Natural killer cell (primary cell): ENCODE measurements at regions not wholly inside any gene's neighbourhood (a gene's known extent, or its start where the extent isn't known, plus 50 kb on each side); places are given as distances from the start of the nearest gene placed in this dataset.

Experiments used
- ATAC-seq, 3 donors: fragments of 150-1000 bp in 2 of 3; fragments of 200-7000 bp in 1 of 3; cut with Tn5 transposase; 1 replicate in 1 of 3; 2 replicates in 2 of 3; pipeline ENCODE4 v1.10.0; 2021; ENCODE audit warnings: mild to moderate bottlenecking in 2 of 3, moderate library complexity in 2 of 3
- DNase-seq, 2 donors: peaks; one replicate each; pipeline versions ENCODE4 v3.0.0 to v3.0.0-alpha.2; 2013 to 2021; ENCODE audit warnings: mixed read lengths in 1 of 2
- H3K27ac ChIP-seq: one replicate; pipeline ENCODE4 v1.5.1; 2013; ENCODE audit warnings: mild to moderate bottlenecking, low read length
- H3K27me3 ChIP-seq: one replicate; pipeline ENCODE4 v1.6.1; 2013; ENCODE audit warnings: low read length; ENCODE audit not compliant: control insufficient read depth, insufficient read depth
- H3K36me3 ChIP-seq: one replicate; pipeline ENCODE4 v1.6.1; 2013; ENCODE audit warnings: low read length; ENCODE audit not compliant: control insufficient read depth, insufficient read depth
- H3K4me1 ChIP-seq: one replicate; pipeline ENCODE4 v1.6.1; 2013; ENCODE audit warnings: low read length; ENCODE audit not compliant: control insufficient read depth, insufficient read depth
- H3K4me3 ChIP-seq: one replicate; pipeline ENCODE4 v1.5.1; 2013; ENCODE audit warnings: low read length
- H3K9me3 ChIP-seq: one replicate; pipeline ENCODE4 v1.6.1; 2013; ENCODE audit warnings: low read length; ENCODE audit not compliant: control insufficient read depth, insufficient read depth
- H3K27ac Mint-ChIP-seq, 2 donors: one replicate each; pipeline ENCODE4 v1.8.0; 2022; ENCODE audit warnings: mild to moderate bottlenecking in 2 of 2, mixed read lengths in 2 of 2, moderate library complexity in 1 of 2
- H3K27me3 Mint-ChIP-seq, 2 donors: one replicate each; pipeline ENCODE4 v1.8.0; 2022; ENCODE audit warnings: low read depth in 2 of 2, mixed read lengths in 2 of 2
- H3K36me3 Mint-ChIP-seq: one replicate; pipeline ENCODE4 v1.8.0; 2022; ENCODE audit warnings: mixed read lengths
- H3K4me1 Mint-ChIP-seq, 2 donors: one replicate each; pipeline ENCODE4 v1.8.0; 2022; ENCODE audit warnings: mixed read lengths in 2 of 2
- H3K4me3 Mint-ChIP-seq: one replicate; pipeline ENCODE4 v1.8.0; 2022; ENCODE audit warnings: mild to moderate bottlenecking, moderate library complexity, mixed read lengths
- H3K9me3 Mint-ChIP-seq, 2 donors: one replicate each; pipeline ENCODE4 v1.8.0; 2022; ENCODE audit warnings: mixed read lengths in 2 of 2
- WGBS: methylation state at CpG from one replicate; pipeline ENCODE4 v1.1.7; 2013; ENCODE audit warnings: missing lambda C conversion rate; ENCODE audit not compliant: insufficient coverage; 5-methylcytosine and 5-hydroxymethylcytosine counted together
- intact Hi-C: fragments of 100-400 bp; cut with micrococcal nuclease; formaldehyde crosslinking; loops from one replicate; pipeline ENCODE4 v1.14.2; 2022
- TF ChIP-seq, protein P1 (sequence below): fragments of 200-600 bp; IDR thresholded peaks from one replicate; pipeline ENCODE4 v1.8.0; 2022; ENCODE audit warnings: antibody characterized with exemption

- Mint-ChIP-seq H3K36me3 (no peaks in the 10 kb centered on the region), H3K4me3 (no peak overlapping the region), H3K4me1 (no peaks in the 10 kb centered on the region), H3K27me3 (peaks cover 10 to 13% of the 10 kb centered on the region in 2 donors), H3K27ac (no peak overlapping the region), H3K9me3 (no peaks in the 10 kb centered on the region)
- H3K27me3 ChIP-seq = no peaks in the 10 kb centered on the region
- H3K4me3 ChIP-seq = no peak overlapping the region
- DNase-seq = no peak
- H3K4me1 ChIP-seq = no peaks in the 10 kb centered on the region
- ATAC-seq = no peak
- 93% methylated on average over 15 of the region's 15 CpGs for WGBS
- no peaks in the 10 kb centered on the region for H3K9me3 ChIP-seq
- intact Hi-C loops = no loop called here
- TF ChIP-seq, protein P1, sequence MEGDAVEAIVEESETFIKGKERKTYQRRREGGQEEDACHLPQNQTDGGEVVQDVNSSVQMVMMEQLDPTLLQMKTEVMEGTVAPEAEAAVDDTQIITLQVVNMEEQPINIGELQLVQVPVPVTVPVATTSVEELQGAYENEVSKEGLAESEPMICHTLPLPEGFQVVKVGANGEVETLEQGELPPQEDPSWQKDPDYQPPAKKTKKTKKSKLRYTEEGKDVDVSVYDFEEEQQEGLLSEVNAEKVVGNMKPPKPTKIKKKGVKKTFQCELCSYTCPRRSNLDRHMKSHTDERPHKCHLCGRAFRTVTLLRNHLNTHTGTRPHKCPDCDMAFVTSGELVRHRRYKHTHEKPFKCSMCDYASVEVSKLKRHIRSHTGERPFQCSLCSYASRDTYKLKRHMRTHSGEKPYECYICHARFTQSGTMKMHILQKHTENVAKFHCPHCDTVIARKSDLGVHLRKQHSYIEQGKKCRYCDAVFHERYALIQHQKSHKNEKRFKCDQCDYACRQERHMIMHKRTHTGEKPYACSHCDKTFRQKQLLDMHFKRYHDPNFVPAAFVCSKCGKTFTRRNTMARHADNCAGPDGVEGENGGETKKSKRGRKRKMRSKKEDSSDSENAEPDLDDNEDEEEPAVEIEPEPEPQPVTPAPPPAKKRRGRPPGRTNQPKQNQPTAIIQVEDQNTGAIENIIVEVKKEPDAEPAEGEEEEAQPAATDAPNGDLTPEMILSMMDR = no peak
- H3K27ac ChIP-seq = no peak overlapping the region
- no peaks in the 10 kb centered on the region for H3K36me3 ChIP-seq
Measured at GRCh38 chr12:111204788-111205241, 164.1 kb downstream of the PHETA1 start.

GRCh38 chr12:111203969-111204368 is 164.9 kb downstream of the PHETA1 start:
- Histone ChIP-seq H3K4me3 (no peak overlapping the region), H3K27me3 (no peaks in the 10 kb centered on the region), H3K4me1 (no peaks in the 10 kb centered on the region), H3K9me3 (no peaks in the 10 kb centered on the region), H3K36me3 (no peaks in the 10 kb centered on the region), H3K27ac (no peak overlapping the region)
- Mint-ChIP-seq H3K27me3 (peaks cover 13 to 14% of the 10 kb centered on the region in 2 donors), H3K4me3 (no peak overlapping the region), H3K27ac (no peak overlapping the region), H3K36me3 (no peaks in the 10 kb centered on the region), H3K9me3 (no peaks in the 10 kb centered on the region), H3K4me1 (no peaks in the 10 kb centered on the region)
- TF ChIP-seq, protein P1 = no peak
- whole genome bisulfite sequencing = 82% methylated on average over 2 of the region's 2 CpGs
- intact Hi-C loops = no loop called here
- ATAC-seq = no peak
- no peak for DNase-seq

- intact Hi-C loops = no loop called here
- H3K36me3 Mint-ChIP-seq = no peaks in the 10 kb centered on the region
- TF ChIP-seq, protein P1 = no peak
- H3K4me3 ChIP-seq = no peak overlapping the region
- DNase-seq (no peak), ATAC-seq (no peak)
- H3K27me3 Mint-ChIP-seq = peaks cover 13 to 14% of the 10 kb centered on the region in 2 donors
- H3K27me3 ChIP-seq = no peaks in the 10 kb centered on the region
- no peaks in the 10 kb centered on the region for H3K9me3 ChIP-seq
- H3K27ac Mint-ChIP-seq = no peak overlapping the region
- H3K27ac ChIP-seq = no peak overlapping the region
- H3K4me1 ChIP-seq = no peaks in the 10 kb centered on the region
- H3K9me3 Mint-ChIP-seq = no peaks in the 10 kb centered on the region
- WGBS = 68% methylated on average over 4 of the region's 4 CpGs
- no peaks in the 10 kb centered on the region for H3K4me1 Mint-ChIP-seq
- no peaks in the 10 kb centered on the region for H3K36me3 ChIP-seq
- no peak overlapping the region for H3K4me3 Mint-ChIP-seq
Measured at GRCh38 chr12:111203446-111203845, 165.4 kb downstream of the PHETA1 start.

DNA sequence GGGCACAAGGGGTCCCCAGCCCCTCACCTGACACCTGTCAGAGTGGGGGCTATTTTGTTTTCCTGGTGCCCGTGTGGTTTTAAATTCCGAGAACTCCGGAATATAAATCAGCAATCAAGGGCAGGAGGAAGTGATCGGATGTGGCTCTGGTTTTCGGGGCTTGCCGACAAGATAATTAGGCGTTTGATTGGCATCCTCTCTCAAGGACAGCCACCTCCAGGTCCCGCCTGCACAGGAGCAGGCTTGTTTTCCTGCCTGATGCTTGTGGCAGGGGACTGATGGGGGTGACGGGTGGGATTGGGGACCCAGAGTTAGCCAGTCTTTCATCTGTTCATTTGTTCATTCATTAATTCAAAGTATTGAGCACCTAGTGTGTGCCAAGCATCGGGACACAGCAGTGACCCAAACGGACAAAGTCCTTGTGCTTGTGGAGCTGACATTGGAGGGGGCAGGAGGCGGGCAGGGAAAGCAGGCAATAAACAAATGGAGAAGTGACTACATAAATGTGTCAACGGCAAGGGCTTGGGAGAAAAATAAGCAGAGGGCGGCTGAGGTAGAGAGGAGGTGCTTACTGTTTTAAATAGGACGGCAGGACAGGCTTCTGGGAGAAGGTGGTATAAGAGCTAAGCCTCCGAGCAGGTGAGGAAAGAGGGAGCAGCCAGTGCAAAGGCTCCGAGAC is 166.5 kb downstream of the PHETA1 start:
- TF ChIP-seq, protein P1 = no peak
- no peak for DNase-seq
- Histone ChIP-seq H3K27me3 (no peaks in the 10 kb centered on the region), H3K27ac (no peak overlapping the region), H3K9me3 (no peaks in the 10 kb centered on the region), H3K4me3 (no peak overlapping the region), H3K36me3 (no peaks in the 10 kb centered on the region), H3K4me1 (no peaks in the 10 kb centered on the region)
- no peak for ATAC-seq
- 46% methylated on average over 17 of the region's 17 CpGs for WGBS
- H3K4me3 Mint-ChIP-seq = no peak overlapping the region
- H3K4me1 Mint-ChIP-seq = no peaks in the 10 kb centered on the region
- H3K36me3 Mint-ChIP-seq = no peaks in the 10 kb centered on the region
- peaks cover 10 to 17% of the 10 kb centered on the region in 2 donors for H3K27me3 Mint-ChIP-seq
- H3K27ac Mint-ChIP-seq = no peak overlapping the region
- intact Hi-C loops = no loop called here
- no peaks in the 10 kb centered on the region for H3K9me3 Mint-ChIP-seq
